Trophoblast cell (in vitro differentiated cells and primary cell): ENCODE measurements at regions not wholly inside any gene's neighbourhood (a gene's known extent, or its start where the extent isn't known, plus 50 kb on each side); places are given as distances from the start of the nearest gene placed in this dataset.

Source experiments
- DNase-seq, 2 donors: peaks; one replicate each; pipeline ENCODE4 v3.0.0-alpha.2; 2016
- H2AFZ ChIP-seq: 2 replicates; pipeline ENCODE4 v1.6.1; 2013; ENCODE audit warnings: low read length, moderate library complexity, mild to moderate bottlenecking; ENCODE audit not compliant: insufficient read depth, poor library complexity
- H2AK5ac ChIP-seq: 2 replicates; pipeline ENCODE4 v1.6.1; 2013; ENCODE audit warnings: mild to moderate bottlenecking, low read length
- H2BK120ac ChIP-seq: 2 replicates; pipeline ENCODE4 v1.6.1; 2013; ENCODE audit warnings: low read length, mild to moderate bottlenecking, moderate library complexity; ENCODE audit not compliant: insufficient read depth, poor library complexity
- H2BK12ac ChIP-seq: 2 replicates; pipeline ENCODE4 v1.6.1; 2013; ENCODE audit warnings: mild to moderate bottlenecking, low read length, moderate library complexity
- H2BK5ac ChIP-seq: 2 replicates; pipeline ENCODE4 v1.6.1; 2013; ENCODE audit warnings: low read length, low read depth, moderate library complexity, mild to moderate bottlenecking; ENCODE audit not compliant: poor library complexity
- H3K14ac ChIP-seq: 2 replicates; pipeline ENCODE4 v1.6.1; 2013; ENCODE audit warnings: mild to moderate bottlenecking, low read length
- H3K18ac ChIP-seq: 2 replicates; pipeline ENCODE4 v1.6.1; 2013; ENCODE audit warnings: mild to moderate bottlenecking, low read length
- H3K23ac ChIP-seq: 2 replicates; pipeline ENCODE4 v1.6.1; 2013; ENCODE audit warnings: low read length
- H3K27ac ChIP-seq: 2 replicates; pipeline ENCODE4 v1.5.1; 2013; ENCODE audit warnings: low read depth, mild to moderate bottlenecking, inconsistent platforms, low read length, moderate library complexity
- H3K27me3 ChIP-seq: 2 replicates; pipeline ENCODE4 v1.6.1; 2013; ENCODE audit warnings: inconsistent platforms, mild to moderate bottlenecking, low read length, moderate library complexity; ENCODE audit not compliant: insufficient read depth
- H3K36me3 ChIP-seq, 2 experiments: 1 replicate in 1 of 2; 2 replicates in 1 of 2; pipeline ENCODE4 v1.6.1; 2013; ENCODE audit warnings: low read length in 2 of 2, mild to moderate bottlenecking in 2 of 2, moderate library complexity in 1 of 2; ENCODE audit not compliant: insufficient read depth in 2 of 2, control insufficient read depth in 1 of 2
- H3K4ac ChIP-seq: 2 replicates; pipeline ENCODE4 v1.6.1; 2013; ENCODE audit warnings: low read depth, mild to moderate bottlenecking, low read length, moderate library complexity
- H3K4me1 ChIP-seq, 2 experiments: 1 replicate in 1 of 2; 2 replicates in 1 of 2; pipeline ENCODE4 v1.6.1; 2013; ENCODE audit warnings: low read length in 2 of 2, mild to moderate bottlenecking in 2 of 2, moderate library complexity in 1 of 2; ENCODE audit not compliant: insufficient read depth in 2 of 2, control insufficient read depth in 1 of 2
- H3K4me2 ChIP-seq: 2 replicates; pipeline ENCODE4 v1.6.1; 2013; ENCODE audit warnings: inconsistent platforms, mild to moderate bottlenecking, low read length, moderate library complexity
- H3K4me3 ChIP-seq: 2 replicates; pipeline ENCODE4 v1.5.1; 2013; ENCODE audit warnings: mild to moderate bottlenecking, low read depth, low read length, inconsistent platforms
- H3K79me1 ChIP-seq: one replicate; pipeline ENCODE4 v1.6.1; 2013; ENCODE audit warnings: low read length
- H3K79me2 ChIP-seq: 2 replicates; pipeline ENCODE4 v1.6.1; 2013; ENCODE audit warnings: low read length, mild to moderate bottlenecking; ENCODE audit not compliant: control insufficient read depth, insufficient read depth, poor library complexity
- H3K9ac ChIP-seq: 2 replicates; pipeline ENCODE4 v1.6.1; 2013; ENCODE audit warnings: mild to moderate bottlenecking, low read length
- H3K9me3 ChIP-seq: 2 replicates; pipeline ENCODE4 v1.6.1; 2013; ENCODE audit warnings: low read depth, mild to moderate bottlenecking, control low read depth, inconsistent platforms, low read length; ENCODE audit not compliant: insufficient read depth
- H4K12ac ChIP-seq: 2 replicates; pipeline ENCODE4 v1.6.1; 2013; ENCODE audit warnings: low read depth, mild to moderate bottlenecking, low read length, moderate library complexity
- H4K8ac ChIP-seq: 2 replicates; pipeline ENCODE4 v1.6.1; 2013; ENCODE audit warnings: low read depth, mild to moderate bottlenecking, low read length, moderate library complexity
- H4K91ac ChIP-seq: one replicate; pipeline ENCODE4 v1.6.1; 2013; ENCODE audit warnings: low read depth, mild to moderate bottlenecking, low read length, moderate library complexity
- WGBS: extraction: QIAGEN DNeasy Blood & Tissue Kit; methylation state at CpG from one replicate; pipeline ENCODE4 v1.1.7; 2013; ENCODE audit warnings: missing lambda C conversion rate; ENCODE audit not compliant: insufficient read length, insufficient coverage; ENCODE audit errors: extremely low coverage; 5-methylcytosine and 5-hydroxymethylcytosine counted together

GRCh38 chr17:63162406-63163157, 196.5 kb downstream of the TANC2 start:
- Histone ChIP-seq H3K18ac (no peak overlapping the region), H3K27me3 (no peaks in the 10 kb centered on the region), H2BK5ac (no peak overlapping the region), H4K8ac (no peak overlapping the region), H3K36me3 (peaks cover 4 to 5% of the 10 kb centered on the region in 2 experiments), H3K9me3 (no peaks in the 10 kb centered on the region), H2BK12ac (no peak overlapping the region), H2AFZ (no peak overlapping the region), H2AK5ac (no peak overlapping the region), H3K14ac (no peak overlapping the region), H3K4me1 (no peaks in the 10 kb centered on the region), H3K79me1 (no peaks in the 10 kb centered on the region), H3K23ac (no peak overlapping the region), H3K4me2 (no peak overlapping the region), H3K79me2 (peaks cover 4% of the 10 kb centered on the region), H3K9ac (no peak overlapping the region), H3K4ac (peak overlapping the region; percentile 46), H3K27ac (no peak overlapping the region), H4K12ac (no peak overlapping the region), H2BK120ac (no peak overlapping the region), H3K4me3 (no peak overlapping the region), H4K91ac (no peak overlapping the region)
- no peak for DNase-seq
- no CpG with 5 or more reads among the region's 5 CpGs for WGBS

GRCh38 chr17:63163158-63163520, 197.1 kb downstream of the TANC2 start:
- H2AFZ ChIP-seq, result no peak overlapping the region
- peaks cover 4% of the 10 kb centered on the region for H3K79me2 ChIP-seq
- peaks cover 2 to 4% of the 10 kb centered on the region in 2 experiments for H3K36me3 ChIP-seq
- no peak overlapping the region for H2AK5ac ChIP-seq
- no peak overlapping the region for H2BK120ac ChIP-seq
- no peaks in the 10 kb centered on the region for H3K79me1 ChIP-seq
- no peak overlapping the region for H3K9ac ChIP-seq
- no peak overlapping the region for H3K4me3 ChIP-seq
- no peak overlapping the region for H3K23ac ChIP-seq
- no peaks in the 10 kb centered on the region for H3K4me1 ChIP-seq
- no peak overlapping the region for H3K18ac ChIP-seq
- WGBS, result no CpG with 5 or more reads among the region's 1 CpG
- DNase-seq, result no peak
- H3K4me2 ChIP-seq, result no peak overlapping the region
- no peaks in the 10 kb centered on the region for H3K27me3 ChIP-seq
- no peak overlapping the region for H2BK5ac ChIP-seq
- no peaks in the 10 kb centered on the region for H3K9me3 ChIP-seq
- H4K12ac ChIP-seq, result no peak overlapping the region
- H3K4ac ChIP-seq, result no peak overlapping the region
- H3K27ac ChIP-seq, result no peak overlapping the region
- no peak overlapping the region for H2BK12ac ChIP-seq
- H4K91ac ChIP-seq, result no peak overlapping the region
- H4K8ac ChIP-seq, result no peak overlapping the region
- H3K14ac ChIP-seq, result no peak overlapping the region

GRCh38 chr17:63165400-63165799, 199.4 kb downstream of the TANC2 start:
- Histone ChIP-seq H3K23ac (no peak overlapping the region), H3K36me3 (peaks cover 2% of the 10 kb centered on the region in 2 experiments), H3K4me2 (no peak overlapping the region), H2AK5ac (no peak overlapping the region), H2BK12ac (no peak overlapping the region), H4K91ac (no peak overlapping the region), H2AFZ (no peak overlapping the region), H3K27ac (no peak overlapping the region), H3K4me3 (no peak overlapping the region), H2BK120ac (no peak overlapping the region), H3K79me2 (peaks cover 4% of the 10 kb centered on the region), H4K12ac (no peak overlapping the region), H3K9ac (no peak overlapping the region), H3K9me3 (no peaks in the 10 kb centered on the region), H4K8ac (no peak overlapping the region), H3K18ac (no peak overlapping the region), H3K14ac (no peak overlapping the region), H3K79me1 (no peaks in the 10 kb centered on the region), H2BK5ac (no peak overlapping the region), H3K4me1 (no peaks in the 10 kb centered on the region), H3K4ac (no peak overlapping the region), H3K27me3 (no peaks in the 10 kb centered on the region)
- WGBS, result no CpG with 5 or more reads among the region's 2 CpGs
- DNase-seq, result peak in 1 of 2 donors; percentile 8

- Histone ChIP-seq H3K79me2 (no peaks in the 10 kb centered on the region), H4K8ac (no peak overlapping the region), H3K14ac (no peak overlapping the region), H3K4me3 (no peak overlapping the region), H2BK120ac (no peak overlapping the region), H4K12ac (no peak overlapping the region), H2BK12ac (no peak overlapping the region), H2BK5ac (no peak overlapping the region), H3K18ac (no peak overlapping the region), H3K36me3 (no peaks in the 10 kb centered on the region), H3K4me2 (no peak overlapping the region), H3K4ac (no peak overlapping the region), H3K9me3 (no peaks in the 10 kb centered on the region), H3K27me3 (no peaks in the 10 kb centered on the region), H3K79me1 (no peaks in the 10 kb centered on the region), H3K27ac (no peak overlapping the region), H3K9ac (no peak overlapping the region), H3K4me1 (no peaks in the 10 kb centered on the region), H4K91ac (no peak overlapping the region), H2AFZ (no peak overlapping the region), H2AK5ac (no peak overlapping the region), H3K23ac (no peak overlapping the region)
- no peak for DNase-seq
- WGBS, result no CpG with 5 or more reads among the region's 3 CpGs
Measured at GRCh38 chr17:63170795-63171194, 204.8 kb downstream of the TANC2 start.
